HepG2 (cell line): ENCODE measurements at regions not wholly inside any gene's neighbourhood (a gene's known extent, or its start where the extent isn't known, plus 50 kb on each side); places are given as distances from the start of the nearest gene placed in this dataset.

Experiments used
- ATAC-seq: fragments of 200-7000 bp; cut with Tn5 transposase; 3 replicates; pipeline ENCODE4 v1.9.1; 2020; ENCODE audit warnings: mild to moderate bottlenecking, moderate library complexity
- BruUV-seq: library from RNA; stranded (reverse); fragments of 400-500 nt; replicated peaks from 2 replicates; lab custom pipeline; 2021; lab: Mats Ljungman, UMichigan
- CTCF ChIA-PET: fragments of 300-600 bp; formaldehyde crosslinking; extraction: SDS; loops from one replicate; lab custom pipeline; 2021; ENCODE audit warnings: low total read pairs, inconsistent platforms, low intra/inter-chr PET ratio; lab: Yijun Ruan, JAX
- POLR2A ChIA-PET: fragments of 350-600 bp; sonication (Branson Sonifier 250); formaldehyde crosslinking; loops from one replicate; lab custom pipeline; 2020; ENCODE audit warnings: antibody characterized with exemption, inconsistent platforms; lab: Yijun Ruan, JAX
- DNase-seq: peaks from one replicate; pipeline ENCODE4 v3.0.0-alpha.2; 2015; ENCODE audit warnings: low spot score
- FAIRE-seq: peaks from 3 replicates; lab custom pipeline; 2011; peaks lifted over from hg19 to GRCh38; lab: Jason Lieb, UNC
- H2AFZ ChIP-seq: one replicate; pipeline ENCODE4 v1.6.1; 2011; ENCODE audit warnings: low read length, inconsistent platforms
- H3K27ac ChIP-seq: fragments of 300-600 bp; 3 replicates; pipeline ENCODE4 v1.8.0; 2011; ENCODE audit warnings: mixed run types, mild to moderate bottlenecking, mixed read lengths, low read length, inconsistent platforms; ENCODE audit not compliant: insufficient read depth; ENCODE audit errors: extremely low read length
- H3K27me3 ChIP-seq, 2 experiments: fragments of 200-600 bp in 1 of 2; 2 replicates in 1 of 2; 3 replicates in 1 of 2; pipeline versions ENCODE4 v1.6.0 to v1.8.0; 2011; ENCODE audit warnings: low read length in 2 of 2, mild to moderate bottlenecking in 2 of 2, moderate library complexity in 2 of 2, inconsistent platforms in 1 of 2; ENCODE audit not compliant: insufficient read depth in 2 of 2, control insufficient read depth in 1 of 2
- H3K36me3 ChIP-seq, 2 experiments: fragments of 200-600 bp in 1 of 2; replicated peaks in 1 of 2; 2 replicates in 1 of 2; 3 replicates in 1 of 2; pipeline versions ENCODE4 v1.5.1 to v1.8.0; 2011; ENCODE audit warnings: low read length in 2 of 2, inconsistent platforms in 1 of 2; ENCODE audit not compliant: insufficient read depth in 2 of 2, control insufficient read depth in 1 of 2
- H3K4me1 ChIP-seq: 2 replicates; pipeline ENCODE4 v1.5.1; 2012; ENCODE audit warnings: low read length, inconsistent platforms; ENCODE audit not compliant: insufficient read depth
- H3K4me2 ChIP-seq: 2 replicates; pipeline ENCODE4 v1.6.0; 2011; ENCODE audit warnings: low read depth, low read length, inconsistent platforms
- H3K4me3 ChIP-seq, 3 experiments: fragments of 200-600 bp in 1 of 3; sonication (generic), shearing (Covaris generic) in 1 of 3; replicated peaks in 1 of 3; 2 replicates each; pipeline ENCODE4 v1.5.1; 2011 to 2016; ENCODE audit warnings: low read length in 3 of 3, inconsistent platforms in 2 of 3, low read depth in 2 of 3, mild to moderate bottlenecking in 2 of 3, control low read depth in 1 of 3, mixed read lengths in 1 of 3; ENCODE audit not compliant: insufficient read depth in 1 of 3
- H3K79me2 ChIP-seq: one replicate; pipeline ENCODE4 v1.6.1; 2011; ENCODE audit warnings: low read length, inconsistent platforms; ENCODE audit not compliant: insufficient read depth
- H3K9ac ChIP-seq: 2 replicates; pipeline ENCODE4 v1.6.0; 2011; ENCODE audit warnings: mild to moderate bottlenecking, low read depth, low read length, inconsistent platforms; ENCODE audit not compliant: insufficient read depth
- H3K9me3 ChIP-seq: 2 replicates; pipeline ENCODE4 v1.5.1; 2012; ENCODE audit warnings: mild to moderate bottlenecking, low read length
- H4K20me1 ChIP-seq: 2 replicates; pipeline ENCODE4 v1.6.0; 2011; ENCODE audit warnings: inconsistent platforms, mild to moderate bottlenecking, low read length, moderate library complexity; ENCODE audit not compliant: insufficient read depth
- ATAD3A ChIP-seq: sonication (generic); formaldehyde crosslinking; IDR thresholded peaks from 2 replicates; pipeline ENCODE4 v1.4.0; 2020; ENCODE audit warnings: missing genetic modification reagents
- CEBPB ChIP-seq: IDR thresholded peaks from 2 replicates; pipeline ENCODE4 v1.6.1; 2011; ENCODE audit warnings: low read depth, low read length, improper control_type of control experiment, borderline replicate concordance
- CEBPG ChIP-seq: IDR thresholded peaks from 2 replicates; pipeline ENCODE4 v1.6.1; 2016
- MTA3 ChIP-seq: sonication (generic); formaldehyde crosslinking; IDR thresholded peaks from 2 replicates; pipeline ENCODE4 v1.4.0; 2020; ENCODE audit warnings: missing genetic modification reagents
- SALL1 ChIP-seq: sonication (generic); formaldehyde crosslinking; IDR thresholded peaks from 2 replicates; pipeline ENCODE4 v1.8.0; 2022; ENCODE audit warnings: mild to moderate bottlenecking, missing genetic modification reagents
- ZBTB43 ChIP-seq: sonication (generic); formaldehyde crosslinking; conservative IDR thresholded peaks from 2 replicates; pipeline ENCODE4 v1.4.0; 2020; ENCODE audit warnings: missing genetic modification reagents
- ZNF142 ChIP-seq: sonication (generic); formaldehyde crosslinking; IDR thresholded peaks from 2 replicates; pipeline ENCODE4 v1.4.0; 2020; ENCODE audit warnings: missing genetic modification reagents
- ZNF264 ChIP-seq: sonication (generic); formaldehyde crosslinking; IDR thresholded peaks from 2 replicates; pipeline ENCODE4 v1.4.0; 2020; ENCODE audit warnings: missing genetic modification reagents
- ZNF430 ChIP-seq: sonication (generic); formaldehyde crosslinking; IDR thresholded peaks from 2 replicates; pipeline ENCODE4 v1.9.0; 2021; ENCODE audit warnings: mild to moderate bottlenecking, missing genetic modification reagents
- ZNF501 ChIP-seq: sonication (generic); formaldehyde crosslinking; IDR thresholded peaks from 2 replicates; pipeline ENCODE4 v1.5.1; 2020; ENCODE audit warnings: mild to moderate bottlenecking, moderate library complexity, missing genetic modification reagents
- ZNF614 ChIP-seq: IDR thresholded peaks from 2 replicates; pipeline ENCODE4 v1.6.1; 2018; ENCODE audit warnings: missing biosample characterization, missing genetic modification reagents, inconsistent platforms, borderline replicate concordance
- WGBS: methylation state at CpG from one replicate; pipeline ENCODE4 v1.1.6; 2017; ENCODE audit warnings: low lambda C conversion rate; 5-methylcytosine and 5-hydroxymethylcytosine counted together
- in situ Hi-C: cut with HindIII; loops from 2 replicates; pipeline ENCODE4 v1.10.0; 2017; ENCODE audit warnings: low pct_unique_long_range_greater_than_20kb; ENCODE audit not compliant: extremely low pct_ligation_motif_present
- intact Hi-C: fragments of 100-400 bp; cut with micrococcal nuclease; formaldehyde crosslinking; loops from one replicate; pipeline ENCODE4 v1.10.0; 2022; ENCODE audit not compliant: unreplicated experiment

GRCh38 chr21:45341261-45341660 lies 53.6 kb upstream of the POFUT2 start:
- in situ Hi-C loops (no loop called here), intact Hi-C loops (no loop called here)
- DNase-seq (no peak), ATAC-seq (no peak), FAIRE-seq (no peak)
- Histone ChIP-seq H3K4me2 (peak overlapping the region; percentile 55), H2AFZ (no peak overlapping the region), H3K9me3 (no peaks in the 10 kb centered on the region), H3K36me3 (no peaks in the 10 kb centered on the region), H3K79me2 (no peaks in the 10 kb centered on the region), H4K20me1 (no peaks in the 10 kb centered on the region), H3K4me1 (peaks cover 51% of the 10 kb centered on the region), H3K27me3 (0 out of 5 replicates have a peak, but pooled peaks cover 0 to 7% of the 10 kb centered on the region in 2 experiments), H3K4me3 (no peak overlapping the region), H3K27ac (no peak overlapping the region), H3K9ac (no peak overlapping the region)
- CTCF ChIA-PET, result no interaction called here
- WGBS, result 40% methylated on average over 6 of the region's 8 CpGs
- BruUV-seq, result no TSS peak
- TF ChIP-seq ZNF501 (peak; percentile 26; the same call in 1 of the 2 replicates), ZNF142 (CRISPR knock-in tag) (no peak)
- POLR2A ChIA-PET, result no interaction called here

GRCh38 chr21:45341779-45342178 lies 54.1 kb upstream of the POFUT2 start:
- H4K20me1 ChIP-seq, result no peaks in the 10 kb centered on the region
- H3K4me1 ChIP-seq, result peaks cover 46% of the 10 kb centered on the region
- no peaks in the 10 kb centered on the region for H3K36me3 ChIP-seq
- 12% methylated on average over 9 of the region's 9 CpGs for WGBS
- no peak for DNase-seq
- 0 out of 5 replicates have a peak, but pooled peaks cover 0 to 7% of the 10 kb centered on the region in 2 experiments for H3K27me3 ChIP-seq
- peak overlapping the region; percentile 55 for H3K4me2 ChIP-seq
- intact Hi-C loops, result no loop called here
- H3K4me3 ChIP-seq, result no peak overlapping the region
- BruUV-seq, result no TSS peak
- H2AFZ ChIP-seq, result no peak overlapping the region
- ChIA-PET POLR2A (no interaction called here), CTCF (no interaction called here)
- H3K9ac ChIP-seq, result no peak overlapping the region
- no peaks in the 10 kb centered on the region for H3K79me2 ChIP-seq
- H3K9me3 ChIP-seq, result no peaks in the 10 kb centered on the region
- in situ Hi-C loops, result no loop called here
- no peak for FAIRE-seq
- ATAC-seq, result no peak
- no peak overlapping the region for H3K27ac ChIP-seq
- TF ChIP-seq CEBPB (peak; percentile 35; the same call in 1 of the 2 replicates), MTA3 (CRISPR knock-in tag) (no peak), CEBPG (CRISPR knock-in tag) (0 out of 2 replicates have a peak, but pooled peaks have one; percentile 15), ZNF430 (CRISPR knock-in tag) (0 out of 2 replicates have a peak, but pooled peaks have one; percentile 6), ZNF614 (CRISPR knock-in tag) (no peak), ATAD3A (no peak), ZBTB43 (CRISPR knock-in tag) (0 out of 2 replicates have a peak, but pooled peaks have one; percentile 35), SALL1 (CRISPR knock-in tag) (peak; percentile 29; the same call in 1 of the 2 replicates), ZNF264 (CRISPR knock-in tag) (peak; percentile 5; the same call in 1 of the 2 replicates)
